NCI-H526 treated with DMSO at 0.1 percent for 48 hours (cell line): ENCODE measurements at regions not wholly inside any gene's neighbourhood (a gene's known extent, or its start where the extent isn't known, plus 50 kb on each side); places are given as distances from the start of the nearest gene placed in this dataset.

Experiments
- DNase-seq: peaks from one replicate; lab custom pipeline; 2025; lab: John Stamatoyannopoulos, UW

DNA sequence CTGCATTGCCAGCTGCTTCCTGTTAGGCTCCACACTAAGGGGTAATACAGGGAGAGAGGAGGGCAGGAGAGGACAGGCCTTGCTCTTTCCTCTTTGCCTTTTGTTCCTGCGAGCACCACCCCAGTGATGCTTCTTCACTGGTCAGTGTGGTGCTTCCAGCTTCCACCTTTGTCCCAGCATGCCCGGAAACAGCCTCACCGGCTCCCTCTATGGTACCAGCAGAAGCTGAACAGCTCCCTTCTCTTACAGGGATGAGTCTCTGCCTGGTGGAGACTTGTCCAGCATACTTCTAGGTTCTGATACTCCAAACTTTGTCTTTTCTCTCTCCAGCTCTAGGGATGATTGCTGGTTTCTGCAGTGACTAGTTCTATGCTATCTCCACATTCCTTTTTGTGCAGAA lies 413.3 kb downstream of the TSN start:
- DNase-seq = no peak

- DNase-seq = no peak
These were observed 417.4 kb downstream of the TSN start for GRCh38 chr2:122172812-122173211.

- no peak for DNase-seq
These were observed 418.6 kb downstream of the TSN start for GRCh38 chr2:122174061-122174460.

DNA sequence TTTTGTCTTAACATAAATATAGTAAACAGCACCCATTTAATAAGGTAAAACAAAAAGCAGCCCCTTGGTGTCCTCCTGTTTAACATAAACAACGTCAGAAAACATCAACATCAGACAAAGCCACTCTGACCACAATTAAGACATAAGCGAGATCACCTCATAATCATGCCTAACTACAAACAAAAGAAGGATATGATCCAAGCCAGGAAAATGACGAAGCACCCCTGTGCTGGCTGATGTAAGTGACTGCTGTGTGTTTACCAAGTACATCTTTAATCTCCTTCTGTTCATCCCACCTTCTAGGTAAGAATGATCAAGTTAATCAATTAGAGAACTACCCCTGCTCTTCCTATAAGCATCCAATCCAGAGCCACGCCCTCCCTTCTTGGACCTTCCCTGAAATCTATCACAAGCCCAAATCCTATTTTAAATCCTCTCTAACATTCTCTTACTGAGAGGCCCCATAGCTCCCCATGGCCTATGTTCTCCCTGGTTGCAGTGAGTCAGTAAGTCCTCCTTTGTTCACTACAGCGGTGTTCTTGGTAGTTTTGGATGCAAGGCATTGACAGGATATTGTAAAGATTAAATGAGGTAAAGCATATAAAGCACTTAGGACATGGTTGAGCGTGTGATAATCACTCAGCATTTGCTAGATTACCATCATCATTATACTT lies 424.2 kb downstream of the TSN start:
- DNase-seq = no peak

DNA sequence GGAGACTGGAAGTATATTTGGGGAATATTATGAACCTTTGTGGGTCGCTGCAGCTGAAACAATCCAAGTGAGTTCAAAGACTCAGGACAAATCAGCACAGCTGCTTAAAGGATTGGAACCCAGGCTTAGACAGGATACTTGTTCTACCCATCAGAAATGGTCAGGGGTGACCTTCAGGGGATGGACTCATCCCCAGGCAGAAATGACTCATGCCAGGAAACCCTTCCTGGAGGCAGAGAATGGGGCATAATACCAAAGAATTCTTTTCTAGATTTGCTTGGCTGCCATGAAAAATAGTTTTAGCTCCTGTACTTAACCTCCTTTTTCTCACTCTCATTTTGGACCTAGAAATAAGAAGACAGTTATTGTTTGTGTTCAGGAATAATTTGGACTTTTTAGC lies 425.5 kb downstream of the TSN start:
- no peak for DNase-seq

GRCh38 chr2:122182616-122183355 lies 427.3 kb downstream of the TSN start:
- no peak for DNase-seq

DNA sequence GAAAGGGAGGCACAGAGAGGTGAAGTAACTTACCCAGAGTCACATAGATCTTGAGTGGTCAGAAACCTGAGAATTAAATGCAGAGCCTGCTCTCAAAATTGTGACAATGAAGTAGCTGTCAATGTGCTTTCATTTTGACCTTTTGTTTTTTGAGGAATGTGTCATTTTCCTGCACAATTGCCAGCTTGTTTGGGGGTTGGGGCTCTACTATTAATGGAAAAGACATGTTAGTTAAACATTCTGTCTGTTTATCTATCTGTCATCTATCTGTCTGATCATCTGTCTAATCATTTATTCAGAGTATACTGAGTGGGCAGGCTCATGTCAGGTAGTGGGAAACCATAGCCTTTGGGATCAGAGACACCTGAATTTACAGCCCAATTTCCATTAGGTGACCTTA lies 428.4 kb downstream of the TSN start:
- DNase-seq = no peak

- no peak for DNase-seq
These were observed 431.3 kb downstream of the TSN start for GRCh38 chr2:122186761-122187222.

DNA sequence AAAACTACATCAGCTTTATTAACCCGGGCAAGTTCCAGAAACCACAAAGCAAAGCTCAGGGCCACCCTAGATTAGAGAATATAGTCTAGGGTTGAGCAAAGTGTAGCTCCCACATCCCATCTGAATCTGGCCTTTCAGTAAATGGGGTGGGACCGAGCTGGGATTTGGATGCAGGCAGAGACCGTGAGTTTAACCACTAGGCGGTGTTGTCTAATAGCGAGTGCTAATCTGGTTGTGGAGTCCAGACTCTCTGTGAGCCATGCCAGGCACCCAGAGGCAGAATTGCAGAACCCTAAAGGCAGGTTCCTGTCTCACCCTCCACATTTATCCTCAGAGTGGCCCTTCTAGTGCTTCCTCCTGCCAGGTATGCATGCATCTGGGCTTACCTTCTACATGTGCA lies 435.9 kb downstream of the TSN start:
- DNase-seq = peak; percentile 15

- DNase-seq = no peak
These were observed 438.2 kb downstream of the TSN start for GRCh38 chr2:122193622-122194021.

DNA sequence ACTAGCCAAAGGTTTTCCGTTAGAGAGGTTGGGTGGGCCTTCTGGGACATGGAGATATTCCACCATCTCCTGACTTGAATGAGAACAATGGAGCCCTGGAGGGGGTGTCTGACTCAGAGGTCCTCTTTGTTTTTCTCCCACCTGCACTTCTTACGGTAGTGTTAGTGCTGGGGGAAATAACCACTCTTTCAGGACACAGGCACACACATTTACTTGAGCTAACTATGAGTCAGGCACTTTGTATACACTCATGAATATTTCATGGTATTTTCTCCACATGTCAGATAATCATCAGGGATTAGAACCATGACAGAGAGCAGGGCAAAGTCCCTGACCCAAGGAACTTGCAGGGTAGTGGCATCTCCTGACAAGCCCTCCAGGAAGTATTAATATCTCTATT lies 439.1 kb downstream of the TSN start:
- DNase-seq = no peak

GRCh38 chr2:122203523-122203922 lies 448.1 kb downstream of the TSN start:
- no peak for DNase-seq

- no peak for DNase-seq
These were observed 450.2 kb downstream of the TSN start for GRCh38 chr2:122205641-122206040.

GRCh38 chr2:122206101-122206500 lies 450.6 kb downstream of the TSN start:
- no peak for DNase-seq

DNA sequence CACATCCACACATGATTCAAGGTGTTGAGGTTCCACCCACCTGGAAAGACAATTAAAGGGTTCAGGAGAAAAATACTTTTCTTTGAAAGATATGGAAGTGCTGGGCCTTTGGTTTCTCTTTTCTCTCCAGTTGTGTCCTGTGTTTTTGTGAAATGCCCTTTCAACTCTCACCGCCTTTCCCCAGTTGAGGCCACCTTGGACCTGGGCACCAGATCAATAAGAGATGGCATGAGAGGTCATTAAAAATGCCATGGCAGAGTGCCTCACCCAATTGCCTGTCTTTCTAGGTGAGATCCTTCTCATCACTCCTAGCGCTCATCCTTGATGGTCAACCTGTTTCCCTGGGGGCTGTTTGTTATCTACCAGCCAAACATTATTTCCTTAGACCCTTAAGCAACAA lies 453.9 kb downstream of the TSN start:
- no peak for DNase-seq

GRCh38 chr2:122210065-122210464 lies 454.6 kb downstream of the TSN start:
- no peak for DNase-seq

- DNase-seq = no peak
These were observed 455.7 kb downstream of the TSN start for GRCh38 chr2:122210898-122211856.

DNA sequence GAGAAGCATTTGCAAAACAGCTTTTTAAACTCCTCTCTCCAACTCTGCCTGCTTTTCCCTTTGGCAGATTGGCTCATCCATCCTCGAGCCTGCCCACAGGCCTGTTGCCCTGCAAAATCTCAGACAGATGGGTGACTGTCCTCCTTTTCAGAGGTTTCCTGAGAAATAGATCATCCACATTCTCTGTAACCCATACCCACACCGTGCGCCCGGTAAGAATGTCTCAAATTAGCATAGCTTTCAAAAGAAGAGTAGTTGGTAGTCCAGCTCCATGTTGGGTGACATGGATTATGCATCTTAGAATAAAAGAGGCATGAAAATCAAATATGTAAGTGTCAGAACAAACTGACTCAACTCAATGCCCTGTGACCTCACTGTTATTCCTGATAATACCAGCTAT lies 457.9 kb downstream of the TSN start:
- no peak for DNase-seq

DNA sequence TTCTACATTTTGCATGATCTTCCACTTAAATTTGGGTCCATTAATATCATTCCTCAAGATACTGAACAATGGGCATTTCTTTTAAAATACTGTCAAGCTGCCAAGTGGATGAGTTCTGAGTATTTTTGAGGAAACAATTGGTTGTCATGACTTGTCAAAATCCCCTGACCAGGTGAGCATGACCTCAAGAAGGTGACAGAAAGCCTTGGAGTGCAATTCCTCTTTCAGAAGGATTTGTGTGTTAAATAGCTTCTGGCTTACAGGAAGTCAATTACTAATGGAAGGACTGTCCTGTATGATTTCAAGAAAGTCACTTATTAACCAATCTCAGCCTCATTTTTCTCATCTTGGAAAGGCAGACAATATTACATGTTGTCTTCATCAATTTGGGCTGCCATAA lies 460.6 kb downstream of the TSN start:
- DNase-seq = no peak

- no peak for DNase-seq
These were observed 461.4 kb downstream of the TSN start for GRCh38 chr2:122216901-122217300.

DNA sequence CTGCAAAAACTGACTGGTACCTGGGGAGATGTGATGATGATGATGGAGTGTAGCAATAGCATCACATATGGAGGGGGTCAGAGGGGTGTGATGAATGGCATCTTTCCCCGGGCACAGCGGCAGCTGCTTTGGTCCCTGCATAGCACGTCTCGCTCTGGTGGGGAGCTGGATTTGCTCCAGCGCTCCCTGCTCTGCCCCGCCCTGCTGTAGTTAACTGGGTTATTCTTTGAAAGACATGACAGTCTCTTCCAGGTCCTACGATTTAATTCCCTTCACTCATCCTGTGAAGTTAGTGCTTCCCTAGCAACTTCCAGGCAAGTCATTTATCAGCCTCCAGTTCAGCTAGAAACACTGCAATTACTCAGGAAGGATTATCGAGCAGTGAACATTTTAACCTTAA lies 463.1 kb downstream of the TSN start:
- no peak for DNase-seq

DNA sequence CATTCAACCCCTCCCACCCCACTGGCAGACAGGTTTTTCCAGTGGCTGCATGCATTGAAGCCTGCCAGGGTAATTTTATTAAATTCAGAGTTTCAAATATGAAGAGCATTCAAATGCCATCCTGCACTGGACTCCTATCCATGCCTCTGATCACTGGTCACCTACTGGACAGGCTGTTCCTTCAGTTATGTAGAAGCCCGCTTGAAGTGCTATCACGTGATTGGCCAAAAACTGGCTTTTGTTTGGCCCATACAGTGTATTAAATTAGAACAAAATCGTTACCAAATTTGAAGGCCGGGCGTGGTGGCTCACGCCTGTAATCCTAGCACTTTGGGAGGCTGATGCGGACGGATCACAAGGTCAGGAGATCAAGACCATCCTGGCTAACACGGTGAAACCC lies 464.1 kb downstream of the TSN start:
- DNase-seq = no peak

GRCh38 chr2:122221665-122222064 lies 466.2 kb downstream of the TSN start:
- DNase-seq = no peak
